Adipocyte (in vitro differentiated cells): ENCODE measurements at regions not wholly inside any gene's neighbourhood (a gene's known extent, or its start where the extent isn't known, plus 50 kb on each side); places are given as distances from the start of the nearest gene placed in this dataset.
A peak's percentile ranks its signal among the peaks of the same experiment; 100 is the strongest.
"Not testable (repeated sequence)": the region's sequence is repeated elsewhere in the genome, so short reads cannot be mapped to it uniquely, and the experiment has no call there.

ENCODE experiments used
- DNase-seq: peaks from one replicate; pipeline ENCODE4 v3.0.0-alpha.2; 2015; ENCODE audit warnings: low read depth
- H3K27me3 ChIP-seq: replicated peaks from 2 replicates; pipeline ENCODE4 v1.7.0; 2013; ENCODE audit warnings: mild to moderate bottlenecking, low read length, moderate library complexity; ENCODE audit not compliant: control insufficient read depth, insufficient read depth
- H3K36me3 ChIP-seq: 2 replicates; pipeline ENCODE4 v1.7.0; 2013; ENCODE audit warnings: low read length, mild to moderate bottlenecking, moderate library complexity; ENCODE audit not compliant: control insufficient read depth, insufficient read depth, severe bottlenecking
- H3K4me1 ChIP-seq: 2 replicates; pipeline ENCODE4 v1.7.0; 2013; ENCODE audit warnings: mild to moderate bottlenecking, low read length, moderate library complexity; ENCODE audit not compliant: control insufficient read depth, insufficient read depth
- H3K4me3 ChIP-seq: 2 replicates; pipeline ENCODE4 v1.7.0; 2013; ENCODE audit warnings: mild to moderate bottlenecking, low read length, moderate library complexity
- H3K9ac ChIP-seq: 2 replicates; pipeline ENCODE4 v1.7.0; 2013; ENCODE audit warnings: mild to moderate bottlenecking, low read length, moderate library complexity
- H3K9me3 ChIP-seq: 2 replicates; pipeline ENCODE4 v1.7.0; 2013; ENCODE audit warnings: mild to moderate bottlenecking, low read length, moderate library complexity; ENCODE audit not compliant: control insufficient read depth

- no peak overlapping the region for H3K9ac ChIP-seq
- H3K9me3 ChIP-seq = no peaks in the 10 kb centered on the region
- H3K4me1 ChIP-seq = peaks cover 4% of the 10 kb centered on the region
- no peak for DNase-seq
- no peaks in the 10 kb centered on the region for H3K36me3 ChIP-seq
- no peak overlapping the region for H3K4me3 ChIP-seq
- H3K27me3 ChIP-seq = peaks cover 54% of the 10 kb centered on the region
Measured at GRCh38 chr7:67621704-67622103, 625.1 kb downstream of the TYW1 start.

GRCh38 chr7:67625257-67625737, 628.7 kb downstream of the TYW1 start:
- Histone ChIP-seq H3K4me1 (peaks cover 4% of the 10 kb centered on the region), H3K36me3 (no peaks in the 10 kb centered on the region), H3K4me3 (peak overlapping the region; percentile 61), H3K9me3 (no peaks in the 10 kb centered on the region), H3K27me3 (peaks cover 44% of the 10 kb centered on the region), H3K9ac (no peak overlapping the region)
- peak; percentile 89 for DNase-seq

GRCh38 chr7:67631476-67631875, 634.8 kb downstream of the TYW1 start:
- H3K4me3 ChIP-seq = peak overlapping the region; percentile 44
- H3K9me3 ChIP-seq = no peaks in the 10 kb centered on the region
- no peaks in the 10 kb centered on the region for H3K36me3 ChIP-seq
- peaks cover 5% of the 10 kb centered on the region for H3K4me1 ChIP-seq
- H3K27me3 ChIP-seq = peaks cover 11% of the 10 kb centered on the region
- no peak for DNase-seq
- H3K9ac ChIP-seq = peak overlapping the region; percentile 34

- peaks cover 3% of the 10 kb centered on the region for H3K27me3 ChIP-seq
- no peaks in the 10 kb centered on the region for H3K36me3 ChIP-seq
- no peak for DNase-seq
- H3K4me1 ChIP-seq = peaks cover 5% of the 10 kb centered on the region
- H3K9ac ChIP-seq = no peak overlapping the region
- no peak overlapping the region for H3K4me3 ChIP-seq
- no peaks in the 10 kb centered on the region for H3K9me3 ChIP-seq
Measured at GRCh38 chr7:67635271-67635670, 638.6 kb downstream of the TYW1 start.

- Histone ChIP-seq H3K27me3 (no peaks in the 10 kb centered on the region), H3K4me3 (no peak overlapping the region), H3K4me1 (peaks cover 2% of the 10 kb centered on the region), H3K36me3 (no peaks in the 10 kb centered on the region), H3K9ac (no peak overlapping the region), H3K9me3 (no peaks in the 10 kb centered on the region)
- DNase-seq = no peak
Measured at GRCh38 chr7:67636348-67637022, 639.9 kb downstream of the TYW1 start.

- no peak overlapping the region for H3K4me3 ChIP-seq
- no peaks in the 10 kb centered on the region for H3K36me3 ChIP-seq
- no peaks in the 10 kb centered on the region for H3K27me3 ChIP-seq
- H3K9ac ChIP-seq = no peak overlapping the region
- H3K9me3 ChIP-seq = no peaks in the 10 kb centered on the region
- no peaks in the 10 kb centered on the region for H3K4me1 ChIP-seq
- no peak for DNase-seq
Measured at GRCh38 chr7:67637023-67637358, 640.4 kb downstream of the TYW1 start.

GRCh38 chr7:67642542-67642941, 645.9 kb downstream of the TYW1 start:
- not testable (repeated sequence) for H3K36me3 ChIP-seq, DNase-seq

GRCh38 chr7:67644151-67644550, 647.5 kb downstream of the TYW1 start:
- Histone ChIP-seq H3K9ac (no peak overlapping the region), H3K4me1 (peaks cover 6% of the 10 kb centered on the region)

More at GRCh38 chr7:67642542-67642941, 645.9 kb downstream of the TYW1 start:
- not testable (repeated sequence) for H3K27me3 ChIP-seq, H3K9ac ChIP-seq, H3K9me3 ChIP-seq, H3K4me3 ChIP-seq, H3K4me1 ChIP-seq

GRCh38 chr7:67652937-67653336, 656.3 kb downstream of the TYW1 start:
- Histone ChIP-seq H3K9me3 (no peaks in the 10 kb centered on the region), H3K4me1 (no peaks in the 10 kb centered on the region), H3K4me3 (no peak overlapping the region), H3K9ac (no peak overlapping the region), H3K36me3 (no peaks in the 10 kb centered on the region), H3K27me3 (no peaks in the 10 kb centered on the region)
- DNase-seq = no peak

More at GRCh38 chr7:67644151-67644550, 647.5 kb downstream of the TYW1 start:
- Histone ChIP-seq H3K9me3 (no peaks in the 10 kb centered on the region), H3K4me3 (no peak overlapping the region), H3K36me3 (no peaks in the 10 kb centered on the region), H3K27me3 (no peaks in the 10 kb centered on the region)
- DNase-seq = no peak

GRCh38 chr7:67653856-67654454, 657.3 kb downstream of the TYW1 start:
- no peak for DNase-seq
- H3K27me3 ChIP-seq = no peaks in the 10 kb centered on the region
- H3K9me3 ChIP-seq = no peaks in the 10 kb centered on the region
- no peak overlapping the region for H3K9ac ChIP-seq
- H3K36me3 ChIP-seq = no peaks in the 10 kb centered on the region
- no peaks in the 10 kb centered on the region for H3K4me1 ChIP-seq
- no peak overlapping the region for H3K4me3 ChIP-seq

GRCh38 chr7:67654642-67655041, 658.0 kb downstream of the TYW1 start:
- H3K27me3 ChIP-seq = no peaks in the 10 kb centered on the region
- no peak for DNase-seq

More at GRCh38 chr7:67654642-67655041, 658.0 kb downstream of the TYW1 start:
- H3K9me3 ChIP-seq = no peaks in the 10 kb centered on the region
- H3K9ac ChIP-seq = no peak overlapping the region
- H3K4me3 ChIP-seq = no peak overlapping the region
- H3K4me1 ChIP-seq = no peaks in the 10 kb centered on the region
- no peaks in the 10 kb centered on the region for H3K36me3 ChIP-seq
